Activated CD8-positive, alpha-beta T cell treated with anti-CD3 and anti-CD28 coated beads for 36 hours (primary cell): ENCODE measurements at regions not wholly inside any gene's neighbourhood (a gene's known extent, or its start where the extent isn't known, plus 50 kb on each side); places are given as distances from the start of the nearest gene placed in this dataset.

Experiments used
- ATAC-seq: fragments of 200-7000 bp; cut with Tn5 transposase; one replicate; pipeline ENCODE4 v1.10.0; 2021; ENCODE audit warnings: mild to moderate bottlenecking, moderate library complexity
- CTCF ChIA-PET: fragments of 350-600 bp; sonication (Branson Sonifier 250); formaldehyde crosslinking; loops from one replicate; lab custom pipeline; 2021; ENCODE audit warnings: antibody characterized with exemption; lab: Charles Lee
- POLR2A ChIA-PET: fragments of 350-600 bp; sonication (Branson Sonifier 250); formaldehyde crosslinking; loops from one replicate; lab custom pipeline; 2021; ENCODE audit warnings: antibody characterized with exemption; lab: Charles Lee
- DNase-seq: peaks from one replicate; pipeline ENCODE4 v3.0.0-alpha.2; 2020
- H3K27ac Mint-ChIP-seq: one replicate; pipeline ENCODE4 v1.8.0; 2021; ENCODE audit warnings: mild to moderate bottlenecking, mixed read lengths
- H3K27me3 Mint-ChIP-seq: one replicate; pipeline ENCODE4 v1.8.0; 2021; ENCODE audit warnings: mixed read lengths
- H3K36me3 Mint-ChIP-seq: one replicate; pipeline ENCODE4 v1.8.0; 2021; ENCODE audit warnings: low read depth, mixed read lengths
- H3K4me1 Mint-ChIP-seq: one replicate; pipeline ENCODE4 v1.8.0; 2021; ENCODE audit warnings: low read depth, mixed read lengths
- H3K4me3 Mint-ChIP-seq: one replicate; pipeline ENCODE4 v1.8.0; 2021; ENCODE audit warnings: mild to moderate bottlenecking, moderate library complexity, mixed read lengths
- H3K9me3 Mint-ChIP-seq: one replicate; pipeline ENCODE4 v1.8.0; 2021; ENCODE audit warnings: mixed read lengths
- intact Hi-C: fragments of 100-400 bp; cut with micrococcal nuclease; formaldehyde crosslinking; loops from one replicate; pipeline ENCODE4 v1.10.0; 2022
- TF ChIP-seq, protein P1 (sequence below): fragments of 200-600 bp; IDR thresholded peaks from one replicate; pipeline ENCODE4 v1.8.0; 2022; ENCODE audit warnings: antibody characterized with exemption, mild to moderate bottlenecking

DNA sequence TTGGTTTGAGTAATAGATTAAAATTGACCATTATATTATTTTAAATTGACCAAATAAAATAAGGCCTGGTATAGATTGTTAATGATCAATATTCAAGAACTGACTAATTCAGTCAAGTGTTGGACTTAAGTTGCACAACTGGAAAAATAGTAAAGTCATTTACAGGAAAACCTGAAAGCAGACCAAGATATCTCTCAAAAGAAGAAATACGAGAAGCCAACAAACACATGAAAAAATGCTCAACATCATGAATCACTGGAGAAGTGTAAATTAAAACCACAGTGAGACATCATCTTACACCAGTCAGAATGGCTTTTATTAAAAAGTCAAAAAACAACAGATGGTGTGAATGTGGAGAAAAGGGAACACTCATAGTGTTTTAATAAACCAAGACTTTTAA, 80.4 kb upstream of the MALRD1 start:
- no peaks in the 10 kb centered on the region for H3K36me3 Mint-ChIP-seq
- CTCF ChIA-PET: no interaction called here
- no peak for ATAC-seq

DNA sequence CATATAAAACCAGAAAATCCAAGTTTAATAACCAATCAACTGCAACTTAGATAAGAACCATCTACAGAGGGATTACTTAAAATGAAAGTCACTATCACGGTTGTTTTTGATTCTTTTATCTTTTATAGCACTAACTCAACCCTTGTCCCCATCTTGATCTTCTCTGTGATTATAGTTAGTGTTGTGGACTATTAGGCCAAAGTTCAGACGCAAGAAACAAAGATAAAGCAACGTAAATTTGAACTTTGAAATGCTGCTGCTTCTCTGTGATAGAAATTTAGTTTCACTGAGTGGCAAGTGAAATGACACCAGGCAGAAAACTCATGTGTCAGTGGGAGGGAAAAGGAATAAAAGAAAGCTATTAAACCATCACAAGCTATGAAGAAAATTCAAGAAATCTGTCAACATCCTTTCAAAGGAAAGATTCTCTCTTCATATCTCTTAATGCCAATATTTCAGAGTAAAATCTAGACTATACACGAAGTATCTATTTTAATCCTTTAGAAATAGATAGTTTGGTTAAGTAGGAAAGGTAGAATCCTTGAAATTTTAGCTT, 71.8 kb upstream of the MALRD1 start:
- TF ChIP-seq, protein P1, sequence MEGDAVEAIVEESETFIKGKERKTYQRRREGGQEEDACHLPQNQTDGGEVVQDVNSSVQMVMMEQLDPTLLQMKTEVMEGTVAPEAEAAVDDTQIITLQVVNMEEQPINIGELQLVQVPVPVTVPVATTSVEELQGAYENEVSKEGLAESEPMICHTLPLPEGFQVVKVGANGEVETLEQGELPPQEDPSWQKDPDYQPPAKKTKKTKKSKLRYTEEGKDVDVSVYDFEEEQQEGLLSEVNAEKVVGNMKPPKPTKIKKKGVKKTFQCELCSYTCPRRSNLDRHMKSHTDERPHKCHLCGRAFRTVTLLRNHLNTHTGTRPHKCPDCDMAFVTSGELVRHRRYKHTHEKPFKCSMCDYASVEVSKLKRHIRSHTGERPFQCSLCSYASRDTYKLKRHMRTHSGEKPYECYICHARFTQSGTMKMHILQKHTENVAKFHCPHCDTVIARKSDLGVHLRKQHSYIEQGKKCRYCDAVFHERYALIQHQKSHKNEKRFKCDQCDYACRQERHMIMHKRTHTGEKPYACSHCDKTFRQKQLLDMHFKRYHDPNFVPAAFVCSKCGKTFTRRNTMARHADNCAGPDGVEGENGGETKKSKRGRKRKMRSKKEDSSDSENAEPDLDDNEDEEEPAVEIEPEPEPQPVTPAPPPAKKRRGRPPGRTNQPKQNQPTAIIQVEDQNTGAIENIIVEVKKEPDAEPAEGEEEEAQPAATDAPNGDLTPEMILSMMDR: no peak
- peaks cover 2% of the 10 kb centered on the region for H3K9me3 Mint-ChIP-seq
- DNase-seq (no peak), ATAC-seq (no peak)
- no peaks in the 10 kb centered on the region for H3K36me3 Mint-ChIP-seq
- no peaks in the 10 kb centered on the region for H3K27me3 Mint-ChIP-seq
- no peak overlapping the region for H3K27ac Mint-ChIP-seq
- ChIA-PET CTCF (no interaction called here), POLR2A (no interaction called here)
- intact Hi-C loops: no loop called here
- no peak overlapping the region for H3K4me3 Mint-ChIP-seq
- H3K4me1 Mint-ChIP-seq: no peaks in the 10 kb centered on the region

More for the DNA sequence above, 80.4 kb upstream of the MALRD1 start:
- Mint-ChIP-seq H3K9me3 (peaks cover 9% of the 10 kb centered on the region), H3K27ac (no peak overlapping the region), H3K4me1 (no peaks in the 10 kb centered on the region), H3K4me3 (no peak overlapping the region), H3K27me3 (no peaks in the 10 kb centered on the region)
- TF ChIP-seq, protein P1: no peak
- DNase-seq: no peak
- intact Hi-C loops: no loop called here
- POLR2A ChIA-PET: no interaction called here

DNA sequence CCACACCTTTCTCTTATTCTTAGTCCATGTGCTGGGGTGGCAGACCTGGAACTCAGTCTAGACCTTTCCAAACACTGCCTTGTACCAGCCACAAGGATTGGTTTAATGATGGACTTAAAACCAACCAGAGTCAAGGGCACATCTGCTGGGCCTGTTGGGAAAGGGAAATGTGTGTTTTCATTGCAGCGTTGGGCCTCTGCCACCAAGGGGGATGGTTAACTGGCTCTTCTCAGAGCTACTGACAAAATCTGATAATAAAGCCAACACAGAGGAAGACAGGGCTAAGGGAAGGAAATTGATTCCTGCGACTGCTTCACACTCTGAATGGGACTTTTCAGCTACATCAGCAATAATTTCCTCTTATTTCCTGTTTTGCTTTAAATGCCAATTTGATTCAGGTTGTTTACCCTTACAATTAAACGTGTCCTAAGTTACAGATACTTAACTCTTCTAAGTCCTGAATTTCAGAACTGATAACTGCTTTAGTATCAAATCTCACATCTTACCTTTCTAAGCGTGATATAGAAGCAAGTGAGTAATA, 68.4 kb upstream of the MALRD1 start:
- DNase-seq: no peak
- Mint-ChIP-seq H3K36me3 (no peaks in the 10 kb centered on the region), H3K4me3 (no peak overlapping the region), H3K4me1 (no peaks in the 10 kb centered on the region), H3K27ac (no peak overlapping the region), H3K27me3 (no peaks in the 10 kb centered on the region), H3K9me3 (peaks cover 6% of the 10 kb centered on the region)
- intact Hi-C loops: no loop called here
- ChIA-PET CTCF (no interaction called here), POLR2A (no interaction called here)
- TF ChIP-seq, protein P1: no peak
- no peak for ATAC-seq

DNA sequence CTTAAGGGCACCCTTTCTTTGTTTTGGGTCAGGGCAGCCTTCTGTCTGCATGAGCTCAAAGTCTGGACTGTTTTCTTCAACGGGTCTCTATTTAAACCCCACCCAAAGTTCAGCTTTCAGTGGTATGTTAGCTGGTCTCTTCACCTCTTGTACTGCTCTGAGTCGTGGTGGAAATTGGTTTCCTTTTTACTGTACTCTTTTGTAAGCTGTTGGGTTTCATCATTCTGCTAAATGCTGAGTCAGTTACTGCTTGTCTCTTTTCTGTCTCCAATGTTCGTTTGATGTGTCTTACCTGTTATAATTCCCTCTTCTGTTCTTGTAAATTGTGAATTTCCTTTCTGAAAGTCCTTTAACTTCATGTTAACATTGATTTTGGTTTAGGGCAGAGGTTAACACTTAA, 64.1 kb upstream of the MALRD1 start:
- DNase-seq (no peak), ATAC-seq (no peak)
- no peaks in the 10 kb centered on the region for H3K36me3 Mint-ChIP-seq
- ChIA-PET POLR2A (no interaction called here), CTCF (no interaction called here)
- no peaks in the 10 kb centered on the region for H3K4me1 Mint-ChIP-seq
- TF ChIP-seq, protein P1: no peak
- intact Hi-C loops: no loop called here
- no peaks in the 10 kb centered on the region for H3K27me3 Mint-ChIP-seq
- H3K4me3 Mint-ChIP-seq: no peak overlapping the region
- H3K9me3 Mint-ChIP-seq: peaks cover 8% of the 10 kb centered on the region
- H3K27ac Mint-ChIP-seq: no peak overlapping the region

DNA sequence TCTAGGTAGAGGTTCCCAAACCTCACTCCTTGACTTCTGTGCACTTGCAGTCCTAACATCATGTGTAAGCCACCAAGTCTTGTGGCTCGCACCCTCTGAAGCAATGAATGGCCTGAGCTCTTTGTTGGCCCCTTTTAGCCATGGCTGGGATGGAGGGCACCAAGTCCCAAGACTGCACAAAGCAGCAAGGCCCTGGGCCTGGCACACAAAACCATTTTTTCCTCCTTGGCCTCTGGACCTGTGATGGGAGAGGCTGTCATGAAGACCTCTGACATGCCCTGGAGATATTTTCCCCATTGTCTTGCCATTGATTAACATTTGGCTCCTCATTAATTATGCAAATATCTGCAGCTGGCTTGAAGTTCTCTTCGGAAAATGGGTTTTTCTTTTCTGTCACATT, 60.3 kb upstream of the MALRD1 start:
- ChIA-PET POLR2A (no interaction called here), CTCF (no interaction called here)
- ATAC-seq (no peak), DNase-seq (no peak)
- intact Hi-C loops: no loop called here
- Mint-ChIP-seq H3K4me3 (no peak overlapping the region), H3K27me3 (no peaks in the 10 kb centered on the region), H3K4me1 (no peaks in the 10 kb centered on the region), H3K36me3 (no peaks in the 10 kb centered on the region), H3K9me3 (peaks cover 8% of the 10 kb centered on the region), H3K27ac (no peak overlapping the region)
- TF ChIP-seq, protein P1: no peak
